Immature natural killer cell (primary cell): ENCODE measurements at regions not wholly inside any gene's neighbourhood (a gene's known extent, or its start where the extent isn't known, plus 50 kb on each side); places are given as distances from the start of the nearest gene placed in this dataset.

Experiments used
- DNase-seq, 3 donors: peaks; one replicate each; pipeline ENCODE4 v3.0.0; 2022; ENCODE audit warnings: mixed read lengths in 1 of 3
- H3K27ac Mint-ChIP-seq, 6 donors: one replicate each; pipeline ENCODE4 v1.8.0; 2020; ENCODE audit warnings: mixed read lengths in 6 of 6, mild to moderate bottlenecking in 5 of 6, inconsistent platforms in 4 of 6, moderate library complexity in 3 of 6
- H3K27me3 Mint-ChIP-seq, 3 donors: one replicate each; pipeline ENCODE4 v1.8.0; 2020 to 2021; ENCODE audit warnings: low read depth in 3 of 3, mild to moderate bottlenecking in 3 of 3, mixed read lengths in 3 of 3, moderate library complexity in 3 of 3, inconsistent platforms in 1 of 3
- H3K36me3 Mint-ChIP-seq, 3 donors: one replicate each; pipeline ENCODE4 v1.8.0; 2020; ENCODE audit warnings: mixed read lengths in 3 of 3, inconsistent platforms in 2 of 3, mild to moderate bottlenecking in 2 of 3
- H3K4me1 Mint-ChIP-seq, 2 donors: one replicate each; pipeline ENCODE4 v1.8.0; 2020; ENCODE audit warnings: inconsistent platforms in 2 of 2, mild to moderate bottlenecking in 2 of 2, mixed read lengths in 2 of 2, moderate library complexity in 1 of 2
- H3K4me3 Mint-ChIP-seq, 5 donors: one replicate each; pipeline ENCODE4 v1.8.0; 2020; ENCODE audit warnings: mild to moderate bottlenecking in 5 of 5, mixed read lengths in 5 of 5, inconsistent platforms in 3 of 5, moderate library complexity in 3 of 5
- H3K9me3 Mint-ChIP-seq, 6 donors: one replicate each; pipeline ENCODE4 v1.8.0; 2020; ENCODE audit warnings: mild to moderate bottlenecking in 6 of 6, mixed read lengths in 6 of 6, inconsistent platforms in 4 of 6, moderate library complexity in 3 of 6

GRCh38 chr21:16640297-16641027 lies 872.4 kb upstream of the CXADR start:
- Mint-ChIP-seq H3K27ac (no peak overlapping the region), H3K27me3 (no peaks in the 10 kb centered on the region), H3K36me3 (no peaks in the 10 kb centered on the region), H3K4me1 (no peaks in the 10 kb centered on the region), H3K9me3 (peaks cover 11 to 46% (median 13%) of the 10 kb centered on the region in 6 donors), H3K4me3 (no peak overlapping the region)
- DNase-seq = no peak

- Mint-ChIP-seq H3K27ac (no peak overlapping the region), H3K27me3 (no peaks in the 10 kb centered on the region)
- DNase-seq = no peak
Observed at GRCh38 chr21:16642353-16642752, 870.5 kb upstream of the CXADR start.

GRCh38 chr21:16644685-16645084 lies 868.2 kb upstream of the CXADR start:
- no peak overlapping the region for H3K4me3 Mint-ChIP-seq
- H3K36me3 Mint-ChIP-seq = peaks cover 0 to 3% (median 0%) of the 10 kb centered on the region in 3 donors
- DNase-seq = no peak
- peaks cover 12 to 56% (median 21%) of the 10 kb centered on the region in 6 donors for H3K9me3 Mint-ChIP-seq
- H3K27ac Mint-ChIP-seq = no peak overlapping the region
- no peaks in the 10 kb centered on the region for H3K27me3 Mint-ChIP-seq
- H3K4me1 Mint-ChIP-seq = no peaks in the 10 kb centered on the region

More at GRCh38 chr21:16642353-16642752, 870.5 kb upstream of the CXADR start:
- Mint-ChIP-seq H3K4me3 (no peak overlapping the region), H3K36me3 (peaks cover 0 to 2% (median 0%) of the 10 kb centered on the region in 3 donors), H3K9me3 (peaks cover 10 to 46% (median 15%) of the 10 kb centered on the region in 6 donors), H3K4me1 (no peaks in the 10 kb centered on the region)

- peaks cover 0 to 5% (median 2%) of the 10 kb centered on the region in 3 donors for H3K27me3 Mint-ChIP-seq
- peaks cover 19 to 77% (median 26%) of the 10 kb centered on the region in 6 donors for H3K9me3 Mint-ChIP-seq
Observed at GRCh38 chr21:16650714-16651366, 862.0 kb upstream of the CXADR start.

GRCh38 chr21:16651956-16652355 lies 860.9 kb upstream of the CXADR start:
- Mint-ChIP-seq H3K27me3 (peaks cover 0 to 5% (median 2%) of the 10 kb centered on the region in 3 donors), H3K36me3 (peaks cover 0 to 3% (median 0%) of the 10 kb centered on the region in 3 donors), H3K27ac (no peak overlapping the region), H3K4me1 (no peaks in the 10 kb centered on the region), H3K9me3 (peaks cover 17 to 76% (median 28%) of the 10 kb centered on the region in 6 donors), H3K4me3 (no peak overlapping the region)
- DNase-seq = no peak

More at GRCh38 chr21:16650714-16651366, 862.0 kb upstream of the CXADR start:
- no peak for DNase-seq
- Mint-ChIP-seq H3K36me3 (peaks cover 0 to 3% (median 0%) of the 10 kb centered on the region in 3 donors), H3K4me1 (no peaks in the 10 kb centered on the region), H3K4me3 (no peak overlapping the region), H3K27ac (no peak overlapping the region)

GRCh38 chr21:16663436-16663835 lies 849.4 kb upstream of the CXADR start:
- H3K9me3 Mint-ChIP-seq = peaks cover 0 to 38% (median 21%) of the 10 kb centered on the region in 6 donors
- no peak overlapping the region for H3K27ac Mint-ChIP-seq
- peaks cover 0 to 3% (median 0%) of the 10 kb centered on the region in 3 donors for H3K36me3 Mint-ChIP-seq
- no peaks in the 10 kb centered on the region for H3K4me1 Mint-ChIP-seq
- DNase-seq = no peak
- no peak overlapping the region for H3K4me3 Mint-ChIP-seq
- no peaks in the 10 kb centered on the region for H3K27me3 Mint-ChIP-seq

GRCh38 chr21:16667395-16667794 lies 845.4 kb upstream of the CXADR start:
- no peaks in the 10 kb centered on the region for H3K4me1 Mint-ChIP-seq
- H3K36me3 Mint-ChIP-seq = peaks cover 0 to 3% (median 0%) of the 10 kb centered on the region in 3 donors
- no peak overlapping the region for H3K27ac Mint-ChIP-seq
- peaks cover 0 to 2% (median 0%) of the 10 kb centered on the region in 3 donors for H3K27me3 Mint-ChIP-seq
- H3K9me3 Mint-ChIP-seq = peaks cover 2 to 47% (median 24%) of the 10 kb centered on the region in 6 donors
- no peak overlapping the region for H3K4me3 Mint-ChIP-seq
- no peak for DNase-seq

- Mint-ChIP-seq H3K9me3 (peaks cover 10 to 47% (median 19%) of the 10 kb centered on the region in 6 donors), H3K4me3 (no peak overlapping the region), H3K36me3 (peaks cover 0 to 5% (median 0%) of the 10 kb centered on the region in 3 donors), H3K4me1 (no peaks in the 10 kb centered on the region), H3K27me3 (no peaks in the 10 kb centered on the region), H3K27ac (no peak overlapping the region)
- no peak for DNase-seq
Observed at GRCh38 chr21:16674949-16675348, 837.9 kb upstream of the CXADR start.

GRCh38 chr21:16676391-16676790 lies 836.5 kb upstream of the CXADR start:
- Mint-ChIP-seq H3K27ac (no peak overlapping the region), H3K36me3 (peaks cover 0 to 5% (median 2%) of the 10 kb centered on the region in 3 donors), H3K9me3 (peaks cover 8 to 51% (median 28%) of the 10 kb centered on the region in 6 donors), H3K4me1 (no peaks in the 10 kb centered on the region), H3K4me3 (no peak overlapping the region), H3K27me3 (no peaks in the 10 kb centered on the region)
- no peak for DNase-seq

- Mint-ChIP-seq H3K27me3 (no peaks in the 10 kb centered on the region), H3K9me3 (peaks cover 10 to 50% (median 23%) of the 10 kb centered on the region in 6 donors), H3K4me1 (no peaks in the 10 kb centered on the region), H3K27ac (no peak overlapping the region), H3K36me3 (peaks cover 0 to 5% (median 2%) of the 10 kb centered on the region in 3 donors), H3K4me3 (no peak overlapping the region)
- no peak for DNase-seq
Observed at GRCh38 chr21:16678429-16679160, 834.2 kb upstream of the CXADR start.

GRCh38 chr21:16695074-16695473 lies 817.8 kb upstream of the CXADR start:
- Mint-ChIP-seq H3K4me1 (no peaks in the 10 kb centered on the region), H3K36me3 (peaks cover 0 to 8% (median 4%) of the 10 kb centered on the region in 3 donors), H3K27me3 (peaks cover 0 to 3% (median 0%) of the 10 kb centered on the region in 3 donors), H3K27ac (no peak overlapping the region), H3K9me3 (peaks cover 14 to 67% (median 40%) of the 10 kb centered on the region in 6 donors), H3K4me3 (no peak overlapping the region)
- DNase-seq = no peak

GRCh38 chr21:16707274-16707673 lies 805.6 kb upstream of the CXADR start:
- DNase-seq = no peak
- H3K36me3 Mint-ChIP-seq = peaks cover 0 to 6% (median 0%) of the 10 kb centered on the region in 3 donors
- H3K4me1 Mint-ChIP-seq = no peaks in the 10 kb centered on the region
- H3K27ac Mint-ChIP-seq = no peak overlapping the region
- H3K9me3 Mint-ChIP-seq = peaks cover 12 to 44% (median 24%) of the 10 kb centered on the region in 6 donors
- H3K4me3 Mint-ChIP-seq = no peak overlapping the region
- no peaks in the 10 kb centered on the region for H3K27me3 Mint-ChIP-seq

GRCh38 chr21:16708101-16708835 lies 804.6 kb upstream of the CXADR start:
- Mint-ChIP-seq H3K9me3 (peaks cover 12 to 43% (median 23%) of the 10 kb centered on the region in 6 donors), H3K4me3 (no peak overlapping the region), H3K27ac (no peak overlapping the region), H3K27me3 (no peaks in the 10 kb centered on the region), H3K4me1 (no peaks in the 10 kb centered on the region), H3K36me3 (peaks cover 0 to 6% (median 0%) of the 10 kb centered on the region in 3 donors)
- DNase-seq = no peak
